NCI-H524 (cell line): ENCODE measurements at regions not wholly inside any gene's neighbourhood (a gene's known extent, or its start where the extent isn't known, plus 50 kb on each side); places are given as distances from the start of the nearest gene placed in this dataset.
A peak's percentile ranks its signal among the peaks of the same experiment; 100 is the strongest.

Experiments
- DNase-seq, 2 experiments: peaks; one replicate each; lab custom pipeline; 2025; lab: John Stamatoyannopoulos, UW

DNA sequence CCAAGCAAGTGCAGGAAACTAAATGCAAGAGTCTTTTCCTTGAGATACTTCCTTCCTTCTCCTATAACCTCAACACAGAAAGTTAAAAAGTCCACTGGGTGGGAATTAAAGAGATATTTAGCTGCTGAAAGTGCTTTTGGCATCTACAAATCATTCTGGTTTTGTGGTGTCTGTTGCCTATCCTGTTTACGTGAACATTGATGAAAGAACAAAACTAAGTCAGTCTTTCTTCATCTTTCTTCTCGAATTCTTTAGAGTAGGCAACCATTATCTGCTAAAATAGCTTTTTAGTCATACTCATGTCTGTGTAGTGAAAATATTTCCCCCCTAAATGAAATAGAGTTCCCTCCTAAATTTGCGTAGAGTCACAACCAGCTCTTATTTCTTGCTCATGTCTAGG, 838.6 kb downstream of the GATA3 start:
- DNase-seq = no peak

DNA sequence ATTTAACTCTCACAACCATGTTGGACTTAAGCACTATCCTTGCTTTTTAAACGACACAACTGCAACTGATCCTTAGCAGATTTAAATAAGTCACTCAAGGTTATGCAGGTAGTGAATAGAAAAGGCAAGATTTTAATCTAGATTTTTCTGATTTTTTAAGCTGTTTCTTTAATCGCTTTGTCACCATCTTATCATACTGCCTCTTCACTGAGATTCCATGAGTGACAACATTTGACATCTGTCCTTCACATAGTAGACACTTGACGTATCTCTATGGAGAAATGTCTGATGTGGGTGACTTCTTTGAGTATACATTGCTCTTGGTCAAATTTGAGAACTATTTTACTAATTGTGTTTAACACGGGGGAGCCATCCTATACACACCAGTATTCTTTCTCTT, 839.7 kb downstream of the GATA3 start:
- no peak for DNase-seq

DNA sequence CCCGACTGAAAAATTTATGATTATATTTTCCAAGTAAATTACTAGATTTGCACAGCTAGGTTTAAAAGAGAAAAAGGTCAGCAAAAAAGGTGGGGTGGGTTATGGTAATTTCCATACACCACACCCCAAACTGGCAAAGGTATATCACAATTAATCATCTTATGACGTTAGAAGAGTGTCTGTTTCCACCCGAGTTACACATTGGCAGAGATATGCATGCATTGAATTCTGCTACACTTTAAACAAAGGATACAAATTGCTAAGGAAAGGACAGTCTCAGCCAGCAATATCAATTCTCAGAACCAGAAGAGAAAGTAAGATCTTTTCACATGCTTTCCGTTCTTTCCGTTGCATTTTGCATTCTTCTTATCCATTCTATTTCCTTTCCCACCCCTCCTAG, 843.3 kb downstream of the GATA3 start:
- DNase-seq = no peak

DNA sequence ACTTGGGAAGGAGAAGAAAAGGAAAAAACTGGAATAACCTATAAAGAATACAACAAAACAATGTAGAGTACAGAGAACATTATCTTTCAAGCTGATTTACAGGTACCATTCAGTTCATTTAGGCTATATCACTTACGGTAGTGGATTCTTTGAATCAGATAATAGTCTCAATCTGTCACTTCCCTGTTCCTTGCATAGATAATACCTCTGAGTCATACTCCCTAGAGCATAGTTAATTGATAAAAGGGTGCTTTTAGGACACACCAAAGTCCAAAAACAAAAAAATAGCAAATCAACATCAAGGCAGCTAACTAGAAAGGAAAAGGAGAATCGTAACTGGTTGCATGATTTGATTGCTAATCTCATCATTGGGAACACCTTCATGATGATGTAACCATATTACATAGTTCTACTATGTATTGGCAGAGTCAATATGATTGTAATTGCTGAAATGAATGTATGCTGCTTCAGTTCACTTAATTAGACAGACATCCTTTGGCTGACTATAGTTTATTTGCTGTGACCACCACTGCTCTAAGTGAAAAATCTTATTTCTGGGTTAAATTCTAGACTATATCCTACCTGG, 844.4 kb downstream of the GATA3 start:
- no peak for DNase-seq

DNA sequence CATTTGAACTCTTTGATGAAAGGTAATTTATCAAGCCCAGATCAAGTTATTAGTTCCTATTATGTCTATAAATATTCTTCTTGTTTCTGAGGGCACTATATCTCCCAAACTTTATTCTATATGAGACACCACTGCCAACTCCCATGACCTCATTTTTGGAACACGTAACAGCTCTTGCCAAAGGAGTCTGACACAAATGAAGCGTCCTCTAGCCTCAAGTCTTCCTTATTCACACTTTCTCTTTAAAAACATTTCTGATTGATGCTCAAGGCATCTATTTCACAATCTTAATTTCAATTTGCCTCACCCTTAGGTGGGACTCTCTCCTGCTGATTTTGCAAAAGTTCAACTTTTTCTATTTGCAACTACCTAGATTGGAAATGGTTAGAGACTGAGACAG, 848.4 kb downstream of the GATA3 start:
- DNase-seq = no peak

DNA sequence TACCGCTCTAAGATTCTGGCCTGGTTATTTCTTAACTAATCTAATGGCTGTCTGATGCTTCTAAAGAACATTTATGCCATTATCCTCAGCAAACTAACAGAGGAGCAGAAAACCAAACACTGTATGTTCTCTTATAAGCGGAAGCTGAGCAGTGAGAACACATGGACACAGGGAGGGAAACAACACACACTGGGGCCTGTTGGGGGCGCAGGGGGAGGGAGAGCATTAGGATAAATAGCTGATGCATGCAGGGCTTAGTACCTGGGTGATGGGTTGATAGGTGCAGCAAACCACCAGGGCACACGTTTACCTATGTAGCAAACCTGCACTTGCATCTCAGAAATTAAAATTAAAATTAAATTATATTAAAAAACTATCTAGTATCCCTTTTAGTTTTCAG, 853.5 kb downstream of the GATA3 start:
- no peak for DNase-seq

DNA sequence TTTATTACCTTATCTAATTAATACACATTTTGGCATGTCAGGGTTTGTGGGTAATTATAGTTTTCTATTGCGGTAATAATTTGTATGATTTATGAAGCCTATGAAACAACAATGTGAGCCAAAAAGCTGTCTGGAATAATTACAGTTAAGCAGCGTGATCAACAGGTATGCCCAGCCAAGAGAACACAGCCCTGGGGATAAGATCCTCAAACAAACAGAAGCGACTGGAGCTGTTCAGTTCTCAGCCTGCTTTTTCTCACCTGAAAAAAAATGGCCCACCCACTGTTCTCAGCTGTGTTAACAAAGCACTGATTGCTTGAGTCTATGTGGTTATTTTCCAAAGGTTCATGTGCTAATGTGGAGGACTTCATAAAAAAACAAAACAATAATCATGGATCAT, 855.8 kb downstream of the GATA3 start:
- no peak for DNase-seq

DNA sequence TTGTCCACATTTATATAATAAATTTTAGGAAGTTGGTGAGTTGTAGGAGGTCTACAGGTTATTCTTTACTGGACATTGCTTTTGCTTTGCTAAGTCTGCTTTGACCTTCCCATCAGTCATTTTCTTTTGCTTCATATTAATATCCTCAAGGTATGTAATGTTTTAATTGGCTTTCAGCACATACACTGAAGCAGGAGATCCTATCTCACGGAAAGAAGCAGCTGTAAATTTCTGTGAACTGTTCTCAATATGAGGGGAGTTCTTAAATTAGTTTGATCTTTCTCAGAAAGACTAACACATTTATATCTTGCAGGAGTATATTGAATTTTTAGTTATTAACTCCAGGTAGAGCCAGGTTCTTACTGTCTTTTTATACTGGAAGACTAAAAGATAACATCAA, 856.5 kb downstream of the GATA3 start:
- no peak for DNase-seq

DNA sequence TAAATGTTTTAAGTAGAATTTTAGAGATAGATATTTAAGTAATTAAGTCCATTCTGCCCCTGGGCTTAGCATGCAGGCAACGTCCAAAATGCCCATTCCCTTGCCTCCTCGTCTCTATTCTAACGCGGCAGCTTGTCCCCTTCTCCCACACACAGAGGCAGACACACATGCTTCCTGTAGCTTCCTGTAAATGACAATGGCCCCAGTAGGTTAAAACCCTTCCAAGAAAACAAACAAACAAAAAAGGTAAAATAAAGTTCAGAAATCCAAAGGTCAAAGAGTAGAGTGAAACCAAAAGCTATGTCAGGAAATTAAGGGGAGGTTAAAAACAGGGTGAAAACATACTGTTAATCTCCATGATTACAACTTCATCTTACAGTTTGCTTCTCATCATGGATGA, 857.6 kb downstream of the GATA3 start:
- DNase-seq = no peak

DNA sequence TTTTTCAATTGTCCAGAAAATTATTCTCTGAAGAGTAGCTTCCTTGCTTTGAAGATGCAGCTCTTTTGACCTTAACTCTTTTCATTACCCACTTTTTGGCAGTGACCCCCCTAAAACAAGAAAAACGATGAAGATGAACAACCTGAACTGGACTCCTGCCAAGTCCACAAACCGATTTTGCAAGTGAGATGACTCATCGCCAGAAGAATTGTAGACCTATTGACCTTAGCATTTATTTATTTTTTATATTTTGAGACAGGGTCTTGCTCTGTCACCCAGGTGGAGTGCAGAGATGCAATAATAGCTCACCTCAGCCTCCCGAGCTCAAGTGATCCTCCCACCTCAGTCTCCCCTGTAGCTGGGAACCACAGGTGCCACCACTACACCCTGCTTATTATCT, 859.2 kb downstream of the GATA3 start:
- DNase-seq = no peak

DNA sequence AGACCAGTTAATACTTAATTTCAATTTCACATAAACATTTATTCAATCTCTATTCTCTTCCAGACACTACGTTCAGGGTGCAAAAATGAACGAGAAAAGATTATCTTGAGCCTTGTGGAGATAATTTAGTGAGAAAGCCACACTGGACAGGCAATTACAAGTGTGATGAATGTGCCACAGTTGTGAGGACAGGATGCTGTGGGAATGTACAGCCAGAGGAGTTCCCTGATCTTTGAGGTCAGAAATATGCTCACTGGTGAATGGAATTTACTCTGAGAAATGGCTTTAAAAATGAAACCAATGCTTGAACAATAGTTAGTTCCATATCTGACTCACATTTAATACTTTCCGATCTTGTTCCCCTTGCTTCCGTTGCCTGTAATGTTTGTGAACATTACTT, 864.8 kb downstream of the GATA3 start:
- DNase-seq = no peak

DNA sequence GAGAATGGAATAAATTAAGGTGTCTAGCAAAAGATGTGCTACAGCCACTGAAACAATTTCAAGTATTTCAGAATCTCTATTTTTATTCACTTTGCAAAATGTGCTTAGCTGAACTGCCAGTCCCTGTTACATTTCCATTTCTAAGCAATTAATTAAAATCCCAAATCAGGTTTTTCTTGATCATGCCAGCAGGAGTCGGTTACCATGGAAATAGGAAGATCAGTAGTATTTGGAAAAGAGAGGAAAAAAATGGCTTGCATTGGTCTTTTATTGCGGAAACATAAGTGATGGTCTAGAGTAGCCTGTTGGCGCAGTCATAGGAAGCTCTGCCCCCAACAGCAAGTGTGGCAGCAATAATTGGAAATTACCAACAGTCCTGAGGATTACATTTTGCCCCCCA, 867.1 kb downstream of the GATA3 start:
- DNase-seq = no peak

DNA sequence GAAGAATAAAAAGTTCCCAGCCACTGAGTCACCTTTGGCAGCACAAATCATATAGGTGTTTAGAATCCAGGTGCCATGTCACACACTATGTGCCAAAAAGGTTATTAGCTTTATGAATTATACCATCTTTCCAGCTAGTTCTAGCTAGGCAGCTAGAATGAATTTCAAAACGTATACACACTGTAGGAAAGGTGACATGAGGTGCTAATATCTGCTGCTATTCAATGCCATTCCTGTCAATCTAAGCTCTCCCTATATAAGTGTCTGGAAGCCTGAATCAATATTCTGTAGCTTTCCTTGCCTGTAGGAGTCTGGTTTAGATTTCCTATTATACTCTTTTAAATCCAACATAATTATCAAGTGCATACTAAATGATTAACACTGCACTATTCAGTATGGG, 868.6 kb downstream of the GATA3 start:
- no peak for DNase-seq

DNA sequence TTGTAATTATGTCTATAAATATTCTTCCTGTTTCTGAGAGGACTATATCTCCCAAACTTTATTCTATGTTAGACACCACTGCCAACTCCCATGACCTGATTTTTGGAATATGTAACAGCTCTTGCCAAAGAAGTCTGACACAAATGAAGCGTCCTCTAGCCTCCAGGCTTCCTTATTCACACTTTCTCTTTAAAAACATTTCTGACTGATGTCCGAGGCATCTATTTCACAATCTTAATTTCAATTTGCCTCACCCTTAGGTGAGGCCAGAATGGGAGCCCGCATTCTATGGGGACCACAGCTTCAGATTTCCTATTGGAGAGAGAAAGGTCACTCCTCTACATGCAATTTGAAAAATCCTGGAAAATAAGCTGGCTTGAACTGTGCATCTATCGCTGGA, 873.2 kb downstream of the GATA3 start:
- DNase-seq = no peak

DNA sequence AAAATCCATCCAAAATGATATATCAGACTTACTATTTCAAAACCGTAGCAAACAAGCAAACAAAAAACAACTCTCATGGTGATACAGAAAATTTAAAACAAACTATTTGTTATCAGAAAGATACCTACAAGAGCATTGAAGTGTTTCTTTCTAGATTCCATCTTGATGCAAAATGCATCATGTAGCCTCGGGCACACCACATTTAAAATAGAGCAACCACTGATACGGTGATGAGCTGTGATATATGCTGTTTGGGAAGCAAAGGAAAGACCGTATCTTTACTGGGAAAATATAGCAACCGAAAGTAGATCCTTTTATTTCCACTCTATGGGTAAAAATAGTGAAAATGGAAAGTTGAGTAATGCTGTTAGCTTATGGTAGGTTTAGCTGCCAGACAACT, 892.0 kb downstream of the GATA3 start:
- no peak for DNase-seq

DNA sequence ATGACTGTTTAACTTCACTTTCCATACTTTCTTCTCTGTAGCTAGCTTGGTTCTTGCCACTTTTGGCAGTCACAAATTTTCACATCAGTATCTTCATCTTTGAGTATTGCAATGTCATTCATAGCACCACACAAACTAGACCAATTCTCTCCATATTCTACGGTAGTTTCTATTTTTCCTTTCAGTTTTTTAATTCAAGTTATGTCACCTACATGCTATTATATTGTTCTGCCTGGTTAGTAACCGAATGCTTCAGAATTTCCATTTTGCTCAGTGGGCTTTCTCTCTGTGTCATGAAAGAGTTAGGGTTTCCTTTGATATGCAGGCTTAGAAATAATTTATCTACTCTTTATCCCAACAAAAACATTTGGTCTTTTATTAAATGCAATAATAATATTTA, 896.5 kb downstream of the GATA3 start:
- DNase-seq = no peak

DNA sequence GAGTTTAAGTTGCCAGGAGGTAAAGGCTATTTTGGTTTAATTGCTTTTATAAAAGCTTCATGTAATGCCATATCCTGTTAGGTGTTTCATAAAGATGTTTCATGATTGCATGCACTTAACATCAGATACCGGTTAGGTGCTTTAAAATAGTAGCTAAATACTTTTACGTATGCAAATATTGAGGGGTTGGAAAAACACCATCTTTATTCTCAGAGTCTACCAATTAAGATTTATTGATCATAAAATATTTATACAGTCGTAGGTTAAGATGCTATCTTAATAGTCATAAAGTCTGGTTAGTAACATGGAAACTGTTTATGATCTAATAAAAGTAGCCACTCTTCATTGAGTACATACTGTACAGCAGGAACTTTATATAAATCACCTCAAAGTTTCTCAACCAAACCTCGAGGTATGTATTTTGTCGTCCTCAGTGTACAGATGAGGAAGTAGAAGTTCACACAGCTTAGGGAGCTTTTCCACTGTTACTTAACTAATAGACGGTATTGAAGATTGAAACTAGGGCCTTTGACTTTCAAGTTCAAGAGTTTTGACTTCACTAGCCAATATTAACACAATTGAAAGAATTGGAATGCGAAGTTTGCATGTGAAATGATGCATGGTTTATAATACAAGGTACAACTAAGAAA, 897.1 kb downstream of the GATA3 start:
- DNase-seq = no peak

DNA sequence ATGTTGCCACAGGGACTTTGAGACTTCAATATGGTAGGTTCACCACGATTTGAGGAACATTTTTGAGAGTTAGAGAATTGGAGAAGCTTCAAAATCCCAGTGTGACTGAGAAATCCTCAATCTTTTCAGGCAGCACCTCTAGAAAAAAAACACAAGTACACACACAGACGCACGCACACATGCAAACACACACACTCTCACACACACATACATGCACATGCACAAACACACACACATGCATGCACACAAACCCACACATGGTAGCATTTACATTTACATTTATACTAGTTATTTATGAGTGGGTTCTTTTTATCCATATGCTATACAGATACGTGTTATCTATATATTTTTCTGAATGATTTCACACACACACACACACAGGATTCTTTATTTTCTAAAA, 901.9 kb downstream of the GATA3 start:
- no peak for DNase-seq

DNA sequence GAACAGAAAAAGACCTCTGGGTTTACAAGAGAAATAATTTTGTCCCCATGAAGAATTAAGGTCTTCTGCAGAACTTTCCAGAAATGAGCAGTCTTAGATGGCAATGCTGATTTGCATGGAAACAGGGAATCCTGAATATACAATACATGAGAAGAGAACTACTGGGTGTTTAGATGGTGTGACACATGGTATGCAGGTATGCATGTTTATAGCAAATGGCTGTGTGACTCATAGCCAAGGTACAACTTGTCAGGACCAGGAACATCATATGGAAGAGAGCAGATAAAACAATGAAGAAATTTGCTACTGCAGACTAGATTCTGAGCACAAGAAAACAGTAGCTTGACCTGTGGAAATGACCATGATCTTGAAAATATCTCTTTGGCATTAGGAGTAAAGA, 907.8 kb downstream of the GATA3 start:
- DNase-seq = no peak

DNA sequence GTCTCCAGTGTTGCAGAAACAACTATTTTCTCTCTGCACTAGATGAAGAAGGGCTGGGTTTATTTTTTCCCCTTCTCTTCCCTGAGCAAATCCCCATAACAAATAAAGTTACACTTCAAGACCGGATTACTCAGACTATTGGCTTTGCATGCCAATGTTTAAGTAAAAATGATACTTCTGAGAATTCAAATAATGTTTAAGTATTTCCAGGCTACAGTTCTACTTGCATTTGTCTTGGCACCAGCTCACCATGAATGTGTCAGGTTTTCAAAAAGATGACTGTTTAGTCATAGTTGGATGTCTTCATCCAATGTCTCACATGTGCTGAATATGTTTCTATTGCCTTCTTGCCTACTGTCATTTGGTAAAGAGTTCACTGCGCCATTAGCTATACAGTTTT, 912.6 kb downstream of the GATA3 start:
- no peak for DNase-seq

DNA sequence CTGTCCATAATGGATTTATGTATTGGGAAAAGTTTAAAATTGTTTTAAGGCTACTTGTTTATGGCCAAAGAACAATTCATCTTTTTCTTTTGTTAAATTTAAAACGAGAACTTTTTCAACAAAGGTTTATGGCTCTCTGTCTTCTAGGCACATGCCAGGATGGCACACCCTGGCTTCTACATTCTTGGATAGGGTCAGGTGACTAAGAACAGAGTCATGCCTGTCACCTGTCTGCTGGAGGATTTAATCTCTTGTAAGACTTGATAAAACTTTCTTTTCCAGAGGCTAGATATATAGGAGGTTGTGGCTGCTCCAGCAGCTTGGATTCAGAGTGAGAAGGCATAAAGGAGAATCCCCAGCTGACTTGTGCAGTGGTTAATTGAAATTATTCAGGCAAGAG, 915.4 kb downstream of the GATA3 start:
- DNase-seq = no peak

DNA sequence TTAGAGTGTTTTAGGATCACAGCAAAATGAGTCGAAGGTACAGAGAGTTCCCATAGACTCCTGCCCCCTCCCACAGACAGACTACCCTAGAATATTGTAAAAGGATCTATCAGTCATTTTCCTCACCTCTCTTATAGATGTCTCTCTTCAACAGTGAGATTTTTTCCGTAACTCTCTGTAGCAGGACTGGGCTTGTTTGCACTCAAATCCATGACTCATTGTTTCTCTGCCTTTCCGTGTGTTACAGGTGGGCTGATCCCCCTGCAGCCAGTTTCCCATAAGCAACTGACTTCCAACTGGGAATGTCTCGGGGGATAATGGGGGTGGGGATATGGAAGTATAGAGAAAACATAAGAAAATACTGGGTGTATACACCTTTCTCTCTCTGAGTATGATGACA, 921.0 kb downstream of the GATA3 start:
- peak; percentile 8 to 39 for DNase-seq

DNA sequence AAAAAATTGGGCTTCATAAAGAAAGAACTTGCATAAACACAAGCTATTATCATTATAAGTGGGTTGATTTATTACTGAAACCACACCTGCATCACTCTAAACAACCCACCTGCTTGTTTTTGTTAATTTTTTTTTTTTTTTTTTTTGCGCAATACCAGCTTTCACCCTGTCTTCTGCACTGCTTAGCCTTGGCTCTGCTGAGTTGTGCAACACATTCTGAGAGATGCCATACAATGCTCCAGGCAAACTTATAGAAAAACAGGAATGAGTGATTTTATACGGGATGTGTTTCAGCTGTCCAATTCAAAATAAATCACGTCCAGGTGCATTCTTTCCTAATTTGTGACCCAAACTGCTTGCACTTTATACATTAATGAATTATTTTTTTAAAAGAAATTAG, 923.6 kb downstream of the GATA3 start:
- no peak for DNase-seq

DNA sequence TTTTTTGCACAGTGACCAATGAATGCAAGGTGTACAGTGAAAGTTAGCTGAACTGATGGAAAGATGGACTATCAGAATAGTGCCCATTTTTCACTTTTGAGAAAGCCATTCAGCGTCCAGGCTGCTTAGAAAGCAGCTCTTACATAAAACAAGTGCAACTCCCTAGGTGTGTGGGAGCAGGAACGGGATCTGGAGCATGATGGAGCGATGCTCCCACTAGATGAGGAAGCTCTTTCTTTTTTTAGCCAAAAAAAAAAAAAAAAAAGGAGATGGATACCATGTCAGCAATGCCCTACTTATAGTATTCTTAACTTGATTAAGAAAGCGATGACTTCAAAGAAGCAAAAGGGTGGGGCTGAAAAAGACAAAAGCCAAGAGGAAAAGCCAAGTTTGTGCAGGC, 925.5 kb downstream of the GATA3 start:
- DNase-seq = no peak

DNA sequence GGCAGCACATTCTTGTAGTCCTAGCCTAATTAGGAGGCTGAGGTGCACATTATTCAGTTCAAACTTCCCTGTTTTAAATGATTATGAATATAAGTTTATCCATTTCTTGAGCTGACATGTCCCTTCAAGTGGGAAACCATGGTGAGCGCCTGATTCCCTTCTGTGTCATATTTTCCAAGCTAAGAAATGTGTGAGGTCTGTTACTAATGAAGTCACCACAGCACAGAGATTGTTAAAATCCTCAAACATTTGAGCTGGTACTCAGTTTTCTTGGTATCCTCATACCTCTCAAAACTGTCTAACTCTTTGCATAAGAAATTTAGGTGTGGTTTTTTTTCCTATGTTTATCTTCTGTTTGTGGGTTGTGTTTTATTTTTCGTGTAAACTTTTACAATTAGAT, 926.8 kb downstream of the GATA3 start:
- no peak for DNase-seq
